Heart left ventricle (tissue), 13 donors: ENCODE measurements at regions not wholly inside any gene's neighbourhood (a gene's known extent, or its start where the extent isn't known, plus 50 kb on each side); places are given as distances from the start of the nearest gene placed in this dataset.

Source experiments
- POLR2A ChIP-seq, 2 donors: fragments of 450-650 bp; IDR thresholded peaks; one replicate each; pipeline ENCODE4 v1.6.1; 2017; ENCODE audit warnings: antibody characterized with exemption in 2 of 2, mild to moderate bottlenecking in 2 of 2, moderate library complexity in 2 of 2
- TF ChIP-seq, protein P1 (sequence below), 12 donors: fragments of 200-600 bp; sonication (generic) in 4 of 12; IDR thresholded peaks; one replicate each; pipeline versions ENCODE4 v1.5.0 to v1.8.0; 2018 to 2022; ENCODE audit warnings: antibody characterized with exemption in 12 of 12, mild to moderate bottlenecking in 5 of 12
- donor health status: ischemic (EF 13 %, LVEDD 7.1; RV severe dilation, severe dysfunction).
- donor health status: DM: no; HTN: yes; CAD: no.
- donor health status: DM: no; HTN: no; CAD: no.
- donor health status: ischemic (EF 25% LVEDD 6.9; RV normal size, moderate dysfunction).
- donor health status: ischemic (EF 25% LVEDD 5.7; RV mildly dilated, moderate dysfunction).
- donor health status: ischemic (EF 35%, LVEDD 5.7; RV mildly dilated, moderate dysfunction).
- donor health status: nonischemic (EF 11% LVEDD 7.7; RV severe dilation, severe dysfunction).
- donor health status: DM: yes; HTN: yes; CAD: no.
- donor health status: PGD.
- donor health status: ischemic (EF 29% LVEDD 5.4; RV normal size, mild dysfunction).
- donor health status: nonischemic (EF 23%, LVEDD 6.1; RV moderate dilation, normal function).

DNA sequence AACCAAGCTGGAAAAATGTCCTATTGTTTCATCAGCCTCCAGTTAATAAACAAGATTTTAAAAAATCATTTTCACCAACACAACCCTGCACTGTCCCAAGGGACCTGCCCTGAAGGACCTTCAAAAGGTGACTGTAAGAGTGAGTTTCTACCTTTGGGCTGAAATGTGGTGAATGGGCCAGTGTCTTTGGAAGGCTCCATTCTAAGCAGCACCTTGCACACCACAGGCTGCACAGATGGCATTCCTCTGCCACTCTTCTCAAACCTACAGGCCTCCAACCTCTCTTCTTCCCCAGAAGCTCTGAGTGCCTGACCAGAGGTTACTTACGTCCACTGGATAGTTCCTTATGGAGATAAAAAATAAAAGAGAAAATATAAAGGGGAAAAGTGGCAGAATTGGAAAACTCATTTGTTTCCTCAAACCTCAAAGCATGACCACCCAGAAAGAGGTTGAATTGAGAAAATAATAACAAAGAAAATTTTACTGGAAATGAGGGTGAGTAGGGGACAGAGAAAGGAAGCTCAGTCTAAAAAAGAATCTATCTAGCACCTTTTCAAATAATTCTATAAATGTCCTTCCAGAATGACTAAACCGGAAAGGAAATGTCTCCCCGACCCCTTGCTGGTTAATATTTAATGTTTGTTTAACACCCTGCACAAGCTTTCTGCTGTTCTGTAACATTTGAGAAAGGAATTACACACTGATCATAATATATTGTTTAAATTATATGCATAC is 175.7 kb downstream of the METTL4 start:
- TF ChIP-seq, protein P1, sequence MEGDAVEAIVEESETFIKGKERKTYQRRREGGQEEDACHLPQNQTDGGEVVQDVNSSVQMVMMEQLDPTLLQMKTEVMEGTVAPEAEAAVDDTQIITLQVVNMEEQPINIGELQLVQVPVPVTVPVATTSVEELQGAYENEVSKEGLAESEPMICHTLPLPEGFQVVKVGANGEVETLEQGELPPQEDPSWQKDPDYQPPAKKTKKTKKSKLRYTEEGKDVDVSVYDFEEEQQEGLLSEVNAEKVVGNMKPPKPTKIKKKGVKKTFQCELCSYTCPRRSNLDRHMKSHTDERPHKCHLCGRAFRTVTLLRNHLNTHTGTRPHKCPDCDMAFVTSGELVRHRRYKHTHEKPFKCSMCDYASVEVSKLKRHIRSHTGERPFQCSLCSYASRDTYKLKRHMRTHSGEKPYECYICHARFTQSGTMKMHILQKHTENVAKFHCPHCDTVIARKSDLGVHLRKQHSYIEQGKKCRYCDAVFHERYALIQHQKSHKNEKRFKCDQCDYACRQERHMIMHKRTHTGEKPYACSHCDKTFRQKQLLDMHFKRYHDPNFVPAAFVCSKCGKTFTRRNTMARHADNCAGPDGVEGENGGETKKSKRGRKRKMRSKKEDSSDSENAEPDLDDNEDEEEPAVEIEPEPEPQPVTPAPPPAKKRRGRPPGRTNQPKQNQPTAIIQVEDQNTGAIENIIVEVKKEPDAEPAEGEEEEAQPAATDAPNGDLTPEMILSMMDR (IDR thresholded peaks at IDR 0.05), result no peak
- TF ChIP-seq POLR2A (IDR thresholded peaks at IDR 0.05), result no peak
